Mesothelial cell of epicardium (in vitro differentiated cells): ENCODE measurements at regions not wholly inside any gene's neighbourhood (a gene's known extent, or its start where the extent isn't known, plus 50 kb on each side); places are given as distances from the start of the nearest gene placed in this dataset.

ENCODE experiments used
- DNase-seq, 2 experiments: peaks; one replicate each; pipeline ENCODE4 v3.0.0; 2021; ENCODE audit warnings: low spot score in 2 of 2; ENCODE audit not compliant: unreplicated experiment in 2 of 2
- H3K27ac Mint-ChIP-seq: 2 replicates; pipeline ENCODE4 v1.8.0; 2021; ENCODE audit warnings: mixed read lengths
- H3K27me3 Mint-ChIP-seq: 2 replicates; pipeline ENCODE4 v1.8.0; 2021; ENCODE audit warnings: low read depth, mixed read lengths
- H3K36me3 Mint-ChIP-seq: 2 replicates; pipeline ENCODE4 v1.8.0; 2021; ENCODE audit warnings: mixed read lengths
- H3K4me1 Mint-ChIP-seq: 2 replicates; pipeline ENCODE4 v1.8.0; 2021; ENCODE audit warnings: mixed read lengths
- H3K4me3 Mint-ChIP-seq: 2 replicates; pipeline ENCODE4 v1.8.0; 2021; ENCODE audit warnings: mild to moderate bottlenecking, moderate library complexity, mixed read lengths
- H3K9me3 Mint-ChIP-seq: 2 replicates; pipeline ENCODE4 v1.8.0; 2021; ENCODE audit warnings: mixed read lengths
- CTCF ChIP-seq: fragments of 200-600 bp; sonication (generic); IDR thresholded peaks from one replicate; pipeline ENCODE4 v1.5.0; 2021; ENCODE audit warnings: antibody characterized with exemption; ENCODE audit not compliant: unreplicated experiment

GRCh38 chr4:187883836-187884475 is 111.6 kb upstream of the ZFP42 start:
- H3K27ac Mint-ChIP-seq, result peak overlapping the region; percentile 66
- H3K4me1 Mint-ChIP-seq, result peaks cover 10% of the 10 kb centered on the region
- no peak for TF ChIP-seq CTCF
- H3K27me3 Mint-ChIP-seq, result no peaks in the 10 kb centered on the region
- H3K36me3 Mint-ChIP-seq, result no peaks in the 10 kb centered on the region
- DNase-seq, result no peak
- no peak overlapping the region for H3K4me3 Mint-ChIP-seq
- peaks cover 8% of the 10 kb centered on the region for H3K9me3 Mint-ChIP-seq

- Mint-ChIP-seq H3K27me3 (no peaks in the 10 kb centered on the region), H3K9me3 (peaks cover 11% of the 10 kb centered on the region), H3K4me3 (no peak overlapping the region), H3K4me1 (peaks cover 10% of the 10 kb centered on the region), H3K36me3 (no peaks in the 10 kb centered on the region), H3K27ac (no peak overlapping the region)
- no peak for TF ChIP-seq CTCF
- DNase-seq, result no peak
These were observed 107.7 kb upstream of the ZFP42 start for GRCh38 chr4:187887906-187888305.

- no peak for DNase-seq
- Mint-ChIP-seq H3K27ac (no peak overlapping the region), H3K4me1 (peaks cover 1% of the 10 kb centered on the region), H3K27me3 (no peaks in the 10 kb centered on the region), H3K36me3 (no peaks in the 10 kb centered on the region), H3K9me3 (peaks cover 11% of the 10 kb centered on the region), H3K4me3 (no peak overlapping the region)
- no peak for TF ChIP-seq CTCF
These were observed 105.9 kb upstream of the ZFP42 start for GRCh38 chr4:187889651-187890050.

GRCh38 chr4:187893418-187893817 is 102.2 kb upstream of the ZFP42 start:
- Mint-ChIP-seq H3K27ac (no peak overlapping the region), H3K4me3 (no peak overlapping the region), H3K4me1 (no peaks in the 10 kb centered on the region), H3K27me3 (no peaks in the 10 kb centered on the region), H3K9me3 (peaks cover 3% of the 10 kb centered on the region), H3K36me3 (no peaks in the 10 kb centered on the region)
- TF ChIP-seq CTCF, result no peak
- no peak for DNase-seq

GRCh38 chr4:187903106-187903505 is 92.5 kb upstream of the ZFP42 start:
- no peaks in the 10 kb centered on the region for H3K36me3 Mint-ChIP-seq
- TF ChIP-seq CTCF, result no peak
- H3K4me3 Mint-ChIP-seq, result no peak overlapping the region
- peaks cover 22% of the 10 kb centered on the region for H3K9me3 Mint-ChIP-seq
- H3K27me3 Mint-ChIP-seq, result peaks cover 1% of the 10 kb centered on the region
- peaks cover 13% of the 10 kb centered on the region for H3K4me1 Mint-ChIP-seq
- no peak for DNase-seq
- H3K27ac Mint-ChIP-seq, result peak overlapping the region; percentile 33

- Mint-ChIP-seq H3K27me3 (peaks cover 1% of the 10 kb centered on the region), H3K4me3 (no peak overlapping the region), H3K36me3 (no peaks in the 10 kb centered on the region), H3K4me1 (peaks cover 13% of the 10 kb centered on the region), H3K9me3 (peaks cover 22% of the 10 kb centered on the region), H3K27ac (peak overlapping the region; percentile 69)
- DNase-seq, result no peak
- no peak for TF ChIP-seq CTCF
These were observed 91.9 kb upstream of the ZFP42 start for GRCh38 chr4:187903700-187904099.
